Stimulated activated CD4-positive, alpha-beta T cell treated with anti-CD3 and anti-CD28 coated beads, Interleukin-2, amount 100 ng/mL, for 48 hours (primary cell): ENCODE measurements at regions not wholly inside any gene's neighbourhood (a gene's known extent, or its start where the extent isn't known, plus 50 kb on each side); places are given as distances from the start of the nearest gene placed in this dataset.

Experiments used
- DNase-seq, 2 donors: peaks; one replicate each; pipeline ENCODE4 v3.0.0-alpha.2; 2020

- no peak for DNase-seq
Observed at GRCh38 chr22:49159711-49160110, 668.0 kb downstream of the BRD1 start.

GRCh38 chr22:49158741-49159564 lies 668.7 kb downstream of the BRD1 start:
- DNase-seq = no peak

DNA sequence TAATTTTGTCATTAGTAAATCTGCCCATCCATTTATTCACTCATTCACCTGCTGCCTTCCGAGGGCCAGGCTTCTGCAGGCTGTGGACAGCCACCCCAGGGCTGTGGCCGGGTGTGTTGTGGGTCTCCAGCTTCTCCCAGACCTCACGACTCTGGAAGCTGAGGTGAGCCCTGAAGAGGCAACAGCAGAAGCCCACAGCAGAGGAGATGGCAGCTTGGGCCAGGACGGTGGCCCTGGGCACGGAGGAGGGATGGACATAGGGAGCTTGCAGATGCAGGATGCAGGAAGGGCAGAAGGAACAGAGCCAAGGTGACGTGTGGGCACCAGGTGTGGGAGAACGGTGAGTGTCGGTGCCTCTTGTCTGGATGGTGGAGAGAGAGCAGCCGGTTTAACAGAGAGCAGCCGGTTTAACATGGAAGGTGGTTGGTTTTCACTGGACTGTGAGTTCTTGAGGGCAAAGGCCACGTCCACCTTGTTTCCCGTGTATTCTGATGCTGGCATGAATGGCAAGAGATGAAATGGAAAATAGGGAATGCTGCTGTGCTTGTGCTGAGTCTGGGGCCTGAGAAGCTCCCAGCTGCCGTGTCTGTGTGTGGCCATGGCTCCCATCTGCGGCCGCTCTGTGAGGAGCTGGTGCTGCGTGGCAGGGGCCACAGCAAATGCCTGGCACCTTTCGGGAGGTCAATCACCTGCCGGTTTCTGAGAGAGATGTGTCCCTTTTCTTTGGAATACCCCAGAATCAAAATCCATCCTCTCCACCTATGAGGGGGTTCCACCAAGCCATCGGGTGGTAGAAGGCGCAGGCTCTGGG lies 669.9 kb downstream of the BRD1 start:
- no peak for DNase-seq

DNA sequence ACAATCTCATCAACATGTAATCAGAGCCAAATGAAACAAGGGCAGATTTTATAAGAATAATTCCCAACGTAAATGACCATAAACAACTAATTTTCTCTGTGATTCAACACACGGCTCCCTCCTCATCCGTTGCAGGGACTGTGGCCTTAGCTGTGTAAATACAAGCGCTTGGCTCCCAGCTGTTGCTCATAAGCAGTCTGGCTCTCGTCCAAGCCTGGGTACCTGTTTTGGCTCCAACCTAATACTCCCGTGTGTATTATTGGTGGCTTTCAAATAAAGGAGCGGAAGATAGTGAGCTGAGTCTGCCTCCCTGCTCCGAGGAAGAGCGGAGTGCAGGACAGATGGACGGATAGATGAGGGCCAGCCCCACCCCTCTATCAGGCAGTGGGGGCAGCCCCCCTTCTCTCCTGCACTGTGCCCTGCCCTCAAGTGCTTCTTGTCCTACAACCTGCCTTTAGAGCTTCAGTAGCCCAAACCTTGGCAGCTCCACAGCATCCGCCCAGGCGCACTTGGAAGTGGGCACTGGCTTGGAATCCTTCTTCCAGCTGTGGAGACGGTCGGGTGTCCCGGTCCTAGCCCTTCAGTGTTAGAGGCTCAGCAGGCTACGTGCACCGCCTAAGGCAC lies 670.9 kb downstream of the BRD1 start:
- no peak for DNase-seq

DNA sequence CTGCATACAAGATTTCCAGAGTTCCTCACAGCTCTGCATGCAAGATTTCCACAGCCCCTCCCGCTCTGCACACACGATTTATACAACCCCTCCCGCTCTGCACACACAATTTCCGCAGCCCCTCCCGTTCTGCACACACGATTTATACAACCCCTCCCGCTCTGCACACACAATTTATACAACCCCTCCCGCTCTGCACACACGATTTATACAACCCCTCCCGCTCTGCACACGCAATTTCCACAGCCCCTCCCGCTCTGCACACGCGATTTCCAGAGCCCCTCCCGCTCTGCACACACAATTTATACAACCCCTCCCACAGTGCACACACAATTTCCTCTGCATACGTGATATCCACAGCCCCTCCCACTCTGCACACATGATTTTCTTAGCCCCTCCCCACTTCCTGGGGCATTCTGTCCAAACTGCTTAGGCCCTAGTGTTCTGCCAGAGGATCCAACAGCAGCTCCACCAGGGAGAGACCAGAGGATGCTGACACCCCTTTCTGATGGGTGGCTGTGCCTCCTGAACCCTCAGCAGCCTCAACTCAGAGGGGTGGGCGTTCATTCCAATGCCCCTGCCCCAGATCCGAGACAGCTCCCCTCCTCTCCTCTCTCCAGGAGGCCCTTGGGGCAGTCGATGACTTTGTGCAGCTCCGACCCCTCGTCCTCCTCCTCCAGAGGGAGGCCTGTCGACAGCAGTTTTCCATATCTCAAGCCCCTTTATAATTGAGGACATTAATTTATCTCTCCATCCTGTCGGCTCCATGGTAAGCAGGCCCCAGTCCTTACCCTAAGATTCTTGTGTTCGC lies 671.7 kb downstream of the BRD1 start:
- DNase-seq = no peak

- no peak for DNase-seq
Observed at GRCh38 chr22:49155039-49155769, 672.5 kb downstream of the BRD1 start.

DNA sequence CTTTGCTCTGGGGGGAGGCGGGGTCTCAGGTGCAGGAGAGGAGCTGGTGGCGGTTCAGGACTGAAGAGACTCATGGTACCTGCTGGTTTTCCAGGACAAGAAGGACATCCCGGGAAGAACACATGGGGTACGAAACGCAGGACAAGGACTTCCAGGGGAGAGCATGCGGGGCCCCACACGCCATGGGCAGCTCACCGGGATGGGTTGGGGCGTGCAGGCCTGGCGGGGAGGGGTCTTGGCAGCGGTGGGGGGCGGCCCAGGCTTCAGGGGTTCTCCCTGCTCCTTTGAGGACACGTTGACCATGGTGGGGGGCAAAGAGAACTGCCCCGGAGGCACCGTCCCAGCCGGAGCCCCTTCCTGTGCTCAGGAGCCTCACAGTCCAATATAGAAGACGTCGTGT lies 673.2 kb downstream of the BRD1 start:
- DNase-seq = no peak

- DNase-seq = no peak
Observed at GRCh38 chr22:49153921-49154320, 673.8 kb downstream of the BRD1 start.

- DNase-seq = no peak
Observed at GRCh38 chr22:49152939-49153770, 674.5 kb downstream of the BRD1 start.

DNA sequence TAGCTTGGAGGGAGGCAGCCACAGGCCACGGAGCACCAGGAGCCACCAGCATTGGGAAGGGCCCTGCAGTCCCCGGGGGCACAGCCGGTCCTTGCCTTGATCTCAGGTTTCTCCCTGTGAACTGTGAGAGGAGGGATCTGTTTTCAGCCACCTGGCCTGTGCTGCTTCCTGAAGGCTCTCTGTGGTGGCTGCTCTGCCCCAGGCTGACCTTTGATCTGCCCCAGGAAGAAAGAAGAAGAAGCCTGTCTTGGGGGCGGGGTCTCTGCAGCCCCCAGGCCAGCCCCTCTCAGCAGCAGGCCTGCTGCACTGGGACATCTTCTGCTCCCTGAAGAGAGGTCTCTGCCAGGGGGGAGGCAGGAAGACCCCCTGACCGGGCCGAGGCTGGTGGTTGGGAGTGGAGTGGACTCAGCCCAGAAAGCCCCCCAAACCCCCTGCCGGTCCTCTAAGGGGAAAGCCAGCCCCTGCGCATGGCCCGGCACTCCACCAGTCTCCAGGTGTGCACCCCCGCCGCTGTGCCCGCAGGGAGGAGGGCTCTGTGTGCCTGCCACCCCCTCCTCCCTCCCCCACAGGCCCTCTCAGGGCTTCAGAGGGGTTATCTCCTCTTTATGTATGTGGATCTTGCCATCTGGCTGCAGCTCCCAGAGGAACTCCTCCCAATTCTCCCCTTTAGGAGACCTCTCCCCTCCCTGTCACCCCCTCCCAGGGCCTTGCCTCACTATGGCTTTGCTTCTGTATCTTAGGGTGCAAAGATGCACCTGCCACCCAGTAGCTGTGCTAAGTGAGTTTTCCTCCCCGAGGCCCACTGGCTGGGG lies 675.3 kb downstream of the BRD1 start:
- no peak for DNase-seq

- DNase-seq = no peak
Observed at GRCh38 chr22:49151256-49152126, 676.2 kb downstream of the BRD1 start.

GRCh38 chr22:49150801-49151221 lies 676.9 kb downstream of the BRD1 start:
- no peak for DNase-seq

GRCh38 chr22:49149721-49150608 lies 677.7 kb downstream of the BRD1 start:
- DNase-seq = no peak

GRCh38 chr22:49148895-49149418 lies 678.7 kb downstream of the BRD1 start:
- no peak for DNase-seq

- no peak for DNase-seq
Observed at GRCh38 chr22:49147617-49148175, 680.0 kb downstream of the BRD1 start.

GRCh38 chr22:49147171-49147570 lies 680.5 kb downstream of the BRD1 start:
- no peak for DNase-seq

- no peak for DNase-seq
Observed at GRCh38 chr22:49146511-49146910, 681.2 kb downstream of the BRD1 start.

DNA sequence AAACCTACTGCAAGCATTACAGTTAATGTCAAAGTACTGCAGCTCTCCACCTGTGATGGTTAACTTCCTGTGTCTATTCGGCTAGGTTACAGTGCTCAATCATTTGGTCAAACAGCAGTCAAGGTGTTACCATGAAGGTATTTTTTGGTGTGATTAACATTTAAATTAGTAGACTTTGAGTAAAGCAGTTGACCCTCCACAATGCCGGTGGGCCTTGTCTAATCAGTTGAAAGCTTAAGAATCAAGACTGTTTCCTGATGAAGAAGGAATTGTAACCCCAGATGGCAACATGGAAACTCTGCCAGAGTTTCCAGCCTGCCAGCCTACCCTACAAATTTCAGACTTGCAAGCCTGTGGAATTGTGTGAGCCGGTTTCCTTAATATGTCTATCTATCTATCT lies 683.9 kb downstream of the BRD1 start:
- no peak for DNase-seq
